SK-N-SH (cell line): ENCODE measurements at regions not wholly inside any gene's neighbourhood (a gene's known extent, or its start where the extent isn't known, plus 50 kb on each side); places are given as distances from the start of the nearest gene placed in this dataset.

Experiments
- CTCF ChIA-PET: fragments of 300-600, 350-600 bp; formaldehyde crosslinking; extraction: SDS; loops from one replicate; lab custom pipeline; 2021; lab: Yijun Ruan, JAX
- POLR2A ChIA-PET: fragments of 350-600 bp; sonication (Branson Sonifier 250); formaldehyde crosslinking; extraction: SDS; loops from one replicate; lab custom pipeline; 2020; ENCODE audit warnings: antibody characterized with exemption, inconsistent platforms; lab: Yijun Ruan, JAX
- DNase-seq: peaks from one replicate; pipeline ENCODE4 v3.0.0; 2012
- H2AFZ ChIP-seq: fragments of 200-600 bp; sonication (generic); 2 replicates; pipeline ENCODE4 v1.8.1; 2016; ENCODE audit warnings: antibody characterized with exemption, mild to moderate bottlenecking, low read depth
- H3F3A ChIP-seq: fragments of 200-600 bp; sonication (generic); replicated peaks from 2 replicates; pipeline ENCODE3; 2016; ENCODE audit warnings: antibody characterized with exemption, mild to moderate bottlenecking; ENCODE audit not compliant: insufficient read depth
- H3K27ac ChIP-seq, 2 experiments: fragments of 200-500 bp in 1 of 2; fragments of 200-600 bp in 1 of 2; sonication (Bioruptor generic) in 1 of 2; sonication (generic), shearing (Covaris generic) in 1 of 2; 2 replicates each; pipeline versions ENCODE4 v1.5.1 to v1.6.1; 2014 to 2016; ENCODE audit warnings: low read depth in 2 of 2, inconsistent platforms in 1 of 2, low read length in 1 of 2, mild to moderate bottlenecking in 1 of 2, mixed read lengths in 1 of 2
- H3K27me3 ChIP-seq: fragments of 200-600 bp; sonication (generic), shearing (Covaris generic); 2 replicates; pipeline ENCODE4 v1.6.1; 2016; ENCODE audit warnings: mixed run types; ENCODE audit not compliant: insufficient read depth
- H3K36me3 ChIP-seq, 2 experiments: fragments of 200-500 bp in 1 of 2; fragments of 200-600 bp in 1 of 2; sonication (Bioruptor generic) in 1 of 2; sonication (generic) in 1 of 2; replicated peaks in 1 of 2; 2 replicates each; pipeline versions ENCODE3 to v1.5.1; 2014 to 2016; ENCODE audit warnings: low read length in 1 of 2, mild to moderate bottlenecking in 1 of 2; ENCODE audit not compliant: insufficient read depth in 2 of 2, control insufficient read depth in 1 of 2
- H3K4me1 ChIP-seq, 2 experiments: fragments of 200-500 bp in 1 of 2; fragments of 200-600 bp in 1 of 2; sonication (Bioruptor generic) in 1 of 2; sonication (generic), shearing (Covaris generic) in 1 of 2; 2 replicates each; pipeline versions ENCODE4 v1.5.1 to v1.6.1; 2014 to 2016; ENCODE audit warnings: low read depth in 1 of 2, low read length in 1 of 2, mixed run types in 1 of 2; ENCODE audit not compliant: insufficient read depth in 2 of 2, control insufficient read depth in 1 of 2
- H3K4me2 ChIP-seq: fragments of 200-600 bp; sonication (generic), shearing (Covaris generic); 2 replicates; pipeline ENCODE4 v1.6.1; 2017; ENCODE audit warnings: mixed run types
- H3K4me3 ChIP-seq, 2 experiments: fragments of 200-500 bp in 1 of 2; fragments of 200-600 bp in 1 of 2; sonication (Bioruptor generic) in 1 of 2; sonication (generic), shearing (Covaris generic) in 1 of 2; 2 replicates each; pipeline versions ENCODE4 v1.5.1 to v1.8.1; 2014 to 2016; ENCODE audit warnings: low read depth in 2 of 2, inconsistent platforms in 1 of 2, low read length in 1 of 2, mild to moderate bottlenecking in 1 of 2, mixed read lengths in 1 of 2, moderate library complexity in 1 of 2
- H3K79me2 ChIP-seq: fragments of 200-600 bp; sonication (generic); 2 replicates; pipeline ENCODE4 v1.8.1; 2017; ENCODE audit warnings: mild to moderate bottlenecking; ENCODE audit not compliant: insufficient read depth
- H3K9ac ChIP-seq: fragments of 200-600 bp; sonication (generic); 2 replicates; pipeline ENCODE4 v1.6.1; 2017; ENCODE audit warnings: mixed run types
- H3K9me2 ChIP-seq: fragments of 200-600 bp; sonication (generic); 2 replicates; pipeline ENCODE4 v1.6.1; 2017; ENCODE audit warnings: mixed run types
- H3K9me3 ChIP-seq: fragments of 200-600 bp; sonication (generic); 2 replicates; pipeline ENCODE4 v1.6.1; 2017; ENCODE audit warnings: mixed run types, mild to moderate bottlenecking, moderate library complexity
- H4K20me1 ChIP-seq: fragments of 200-600 bp; sonication (generic); 2 replicates; pipeline ENCODE4 v1.6.1; 2017; ENCODE audit warnings: mild to moderate bottlenecking, mixed run types; ENCODE audit not compliant: insufficient read depth
- CHD2 ChIP-seq: fragments of 150-350 bp; IDR thresholded peaks from 2 replicates; pipeline ENCODE4 v1.6.1; 2018; ENCODE audit warnings: low read length; ENCODE audit not compliant: partially characterized antibody
- ELF1 ChIP-seq: IDR thresholded peaks from 2 replicates; pipeline ENCODE4 v1.4.0; 2012
- EP300 ChIP-seq, 2 experiments: IDR thresholded peaks; 2 replicates each; pipeline versions ENCODE4 v1.4.0 to v1.6.1; 2012; ENCODE audit warnings: borderline replicate concordance in 1 of 2, low read depth in 1 of 2, low read length in 1 of 2
- EZH2phosphoT487 ChIP-seq: fragments of 200-600 bp; sonication (generic); IDR thresholded peaks from 2 replicates; pipeline ENCODE4 v1.6.1; 2017; ENCODE audit warnings: low read depth, mixed run types, mild to moderate bottlenecking, antibody characterized with exemption, moderate library complexity, borderline replicate concordance
- FOXJ3 ChIP-seq: sonication (generic); formaldehyde crosslinking; IDR thresholded peaks from 2 replicates; pipeline ENCODE4 v1.5.1; 2020; ENCODE audit warnings: mild to moderate bottlenecking, missing genetic modification reagents
- FOXM1 ChIP-seq: IDR thresholded peaks from 2 replicates; pipeline ENCODE4 v1.4.0; 2012; ENCODE audit warnings: low read depth, mild to moderate bottlenecking
- GABPA ChIP-seq: IDR thresholded peaks from 2 replicates; pipeline ENCODE4 v1.4.0; 2012; ENCODE audit warnings: low read depth, mild to moderate bottlenecking
- GATA2 ChIP-seq: sonication (generic); formaldehyde crosslinking; IDR thresholded peaks from 2 replicates; pipeline ENCODE4 v1.5.0; 2020; ENCODE audit warnings: mild to moderate bottlenecking, missing genetic modification reagents
- JUND ChIP-seq: IDR thresholded peaks from 2 replicates; pipeline ENCODE4 v1.4.0; 2012
- NFIC ChIP-seq: IDR thresholded peaks from 2 replicates; pipeline ENCODE4 v1.4.0; 2012; ENCODE audit warnings: borderline replicate concordance
- POLR2AphosphoS5 ChIP-seq: IDR thresholded peaks from 2 replicates; pipeline ENCODE4 v1.6.1; 2012; ENCODE audit warnings: low read depth, low read length
- RAD21 ChIP-seq: IDR thresholded peaks from 2 replicates; pipeline ENCODE4 v1.6.1; 2012; ENCODE audit warnings: mild to moderate bottlenecking, low read length
- RCOR1 ChIP-seq: fragments of 150-350 bp; IDR thresholded peaks from 2 replicates; pipeline ENCODE4 v1.6.1; 2017; ENCODE audit warnings: antibody characterized with exemption, low read length
- RFX5 ChIP-seq: IDR thresholded peaks from 2 replicates; pipeline ENCODE4 v1.6.1; 2012; ENCODE audit warnings: mild to moderate bottlenecking, improper control_type of control experiment, low read length
- RXRA ChIP-seq: IDR thresholded peaks from 2 replicates; pipeline ENCODE4 v1.4.0; 2012; ENCODE audit warnings: low read depth, mild to moderate bottlenecking, borderline replicate concordance
- TAF1 ChIP-seq: IDR thresholded peaks from 2 replicates; pipeline ENCODE4 v1.6.1; 2012; ENCODE audit warnings: low read depth, mild to moderate bottlenecking, low read length, moderate library complexity, borderline replicate concordance
- TCF12 ChIP-seq: IDR thresholded peaks from 2 replicates; pipeline ENCODE4 v1.4.0; 2012
- YY1 ChIP-seq: IDR thresholded peaks from 2 replicates; pipeline ENCODE4 v1.4.0; 2012; ENCODE audit warnings: low read depth, mild to moderate bottlenecking
- WGBS: methylation state at CpG from one replicate; pipeline ENCODE4 v1.1.6; 2017; ENCODE audit warnings: low lambda C conversion rate; 5-methylcytosine and 5-hydroxymethylcytosine counted together
- TF ChIP-seq, protein P1 (sequence below): IDR thresholded peaks from 2 replicates; pipeline ENCODE4 v1.4.0; 2012; ENCODE audit warnings: low read depth
- TF ChIP-seq, protein P2 (sequence below): fragments of 200-600 bp; sonication (generic); IDR thresholded peaks from 2 replicates; pipeline ENCODE4 v1.6.1; 2017; ENCODE audit warnings: antibody characterized with exemption, mild to moderate bottlenecking, moderate library complexity

DNA sequence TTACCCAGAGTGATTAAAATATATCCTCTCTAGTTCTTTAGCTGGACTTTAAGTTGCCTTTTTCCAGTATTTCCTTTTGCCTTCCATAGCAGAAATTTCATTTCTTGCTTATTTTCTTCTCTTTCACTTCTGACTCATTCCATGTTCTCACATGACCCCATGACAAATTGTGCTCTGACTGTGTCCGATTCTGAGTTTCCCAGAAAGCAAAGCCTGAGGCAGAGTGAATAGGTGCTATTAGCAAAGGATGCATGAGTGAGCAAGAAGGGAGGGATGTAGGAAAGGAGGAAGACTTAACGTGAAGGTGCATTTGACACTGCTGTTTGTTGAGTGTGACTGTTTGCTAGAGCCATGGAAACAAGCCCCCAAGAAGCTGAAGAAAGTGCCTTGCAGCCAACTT, 82.6 kb upstream of the CNTNAP4 start:
- Histone ChIP-seq H3F3A (no peaks in the 10 kb centered on the region), H3K9me2 (no peaks in the 10 kb centered on the region), H3K4me1 (peaks cover 0 to 9% of the 10 kb centered on the region in 2 experiments; a peak in 2 of 4 replicates), H4K20me1 (no peaks in the 10 kb centered on the region), H3K4me3 (no peak overlapping the region), H3K27ac (no peak overlapping the region), H3K27me3 (no peaks in the 10 kb centered on the region), H3K9ac (no peak overlapping the region), H3K4me2 (no peak overlapping the region), H2AFZ (no peak overlapping the region), H3K79me2 (no peaks in the 10 kb centered on the region), H3K36me3 (no peaks in the 10 kb centered on the region), H3K9me3 (no peaks in the 10 kb centered on the region)
- no peak for DNase-seq
- ChIA-PET POLR2A (no interaction called here), CTCF (interaction anchor here (1.2 kb wide), 1 partner anchor 85 kb away, joined by 3 read pairs; no protein-coding TSS in a partner anchor)
- TF ChIP-seq TAF1: no peak
- TF ChIP-seq EZH2phosphoT487: no peak
- no peak for TF ChIP-seq ELF1
- TF ChIP-seq RFX5: no peak
- TF ChIP-seq, protein P1, sequence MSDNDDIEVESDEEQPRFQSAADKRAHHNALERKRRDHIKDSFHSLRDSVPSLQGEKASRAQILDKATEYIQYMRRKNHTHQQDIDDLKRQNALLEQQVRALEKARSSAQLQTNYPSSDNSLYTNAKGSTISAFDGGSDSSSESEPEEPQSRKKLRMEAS: no peak
- no peak for TF ChIP-seq EP300 (IDR thresholded peaks at IDR 0.05; ENCODE audit: borderline replicate concordance in 1 of 2, low read depth in 1 of 2, low read length in 1 of 2)
- no peak for TF ChIP-seq FOXJ3 (CRISPR knock-in tag)
- no peak for TF ChIP-seq RCOR1
- TF ChIP-seq RXRA: no peak
- TF ChIP-seq JUND: no peak
- TF ChIP-seq FOXM1: no peak
- TF ChIP-seq, protein P2, sequence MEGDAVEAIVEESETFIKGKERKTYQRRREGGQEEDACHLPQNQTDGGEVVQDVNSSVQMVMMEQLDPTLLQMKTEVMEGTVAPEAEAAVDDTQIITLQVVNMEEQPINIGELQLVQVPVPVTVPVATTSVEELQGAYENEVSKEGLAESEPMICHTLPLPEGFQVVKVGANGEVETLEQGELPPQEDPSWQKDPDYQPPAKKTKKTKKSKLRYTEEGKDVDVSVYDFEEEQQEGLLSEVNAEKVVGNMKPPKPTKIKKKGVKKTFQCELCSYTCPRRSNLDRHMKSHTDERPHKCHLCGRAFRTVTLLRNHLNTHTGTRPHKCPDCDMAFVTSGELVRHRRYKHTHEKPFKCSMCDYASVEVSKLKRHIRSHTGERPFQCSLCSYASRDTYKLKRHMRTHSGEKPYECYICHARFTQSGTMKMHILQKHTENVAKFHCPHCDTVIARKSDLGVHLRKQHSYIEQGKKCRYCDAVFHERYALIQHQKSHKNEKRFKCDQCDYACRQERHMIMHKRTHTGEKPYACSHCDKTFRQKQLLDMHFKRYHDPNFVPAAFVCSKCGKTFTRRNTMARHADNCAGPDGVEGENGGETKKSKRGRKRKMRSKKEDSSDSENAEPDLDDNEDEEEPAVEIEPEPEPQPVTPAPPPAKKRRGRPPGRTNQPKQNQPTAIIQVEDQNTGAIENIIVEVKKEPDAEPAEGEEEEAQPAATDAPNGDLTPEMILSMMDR: no peak
- no peak for TF ChIP-seq TCF12
- no peak for TF ChIP-seq NFIC
- TF ChIP-seq POLR2AphosphoS5: no peak
- no peak for TF ChIP-seq YY1
- no peak for TF ChIP-seq CHD2
- 13% methylated on average over 2 of the region's 2 CpGs for WGBS

DNA sequence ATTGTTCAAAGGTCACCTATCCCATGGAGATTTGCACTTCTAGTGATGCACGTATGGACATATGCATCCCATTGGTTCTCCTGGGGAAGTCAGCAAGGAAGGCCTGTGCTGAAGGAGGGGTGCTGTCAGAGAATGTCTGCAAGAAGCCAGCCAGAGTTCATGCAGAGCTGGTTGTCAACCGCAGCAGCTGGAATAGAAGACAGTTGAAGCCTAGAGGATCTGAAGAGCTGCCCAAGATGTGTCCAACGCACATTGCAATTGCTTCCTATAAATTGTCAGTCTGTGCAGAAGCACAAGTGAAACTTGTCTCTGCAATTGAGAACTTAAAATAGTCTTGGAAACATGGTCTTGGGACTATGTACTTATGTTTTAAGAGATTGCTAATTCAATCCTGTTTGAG, 82.1 kb upstream of the CNTNAP4 start:
- H4K20me1 ChIP-seq: no peaks in the 10 kb centered on the region
- H2AFZ ChIP-seq: no peak overlapping the region
- no peak for TF ChIP-seq TAF1
- no peak for TF ChIP-seq TCF12
- TF ChIP-seq ELF1: no peak
- no peak for TF ChIP-seq GATA2 (CRISPR knock-in tag)
- TF ChIP-seq FOXM1: no peak
- TF ChIP-seq RAD21: no peak
- no peak for TF ChIP-seq EP300 (IDR thresholded peaks at IDR 0.05; ENCODE audit: borderline replicate concordance in 1 of 2, low read depth in 1 of 2, low read length in 1 of 2)
- TF ChIP-seq CHD2: no peak
- TF ChIP-seq GABPA: no peak
- TF ChIP-seq EZH2phosphoT487: no peak
- no peak for TF ChIP-seq RCOR1
- DNase-seq: no peak
- 39% methylated on average over 2 of the region's 3 CpGs for WGBS
- no peaks in the 10 kb centered on the region for H3K9me3 ChIP-seq
- H3K9ac ChIP-seq: no peak overlapping the region
- no peak overlapping the region for H3K4me3 ChIP-seq
- no peaks in the 10 kb centered on the region for H3K9me2 ChIP-seq
- H3K79me2 ChIP-seq: no peaks in the 10 kb centered on the region
- H3K4me2 ChIP-seq: no peak overlapping the region
- POLR2A ChIA-PET: no interaction called here
- H3K27me3 ChIP-seq: no peaks in the 10 kb centered on the region
- H3K27ac ChIP-seq: peak overlapping the region in 1 of 2 experiments; percentile 47; a peak in 1 of 4 replicates
- CTCF ChIA-PET: interaction anchor here (1.2 kb wide), 1 partner anchor 975 kb away, joined by 3 read pairs; no protein-coding TSS in a partner anchor
- no peaks in the 10 kb centered on the region for H3F3A ChIP-seq
- H3K4me1 ChIP-seq: peaks cover 0 to 9% of the 10 kb centered on the region in 2 experiments; a peak in 2 of 4 replicates
- H3K36me3 ChIP-seq: no peaks in the 10 kb centered on the region
